ENCODE measurements at regions not wholly inside any gene's neighbourhood (a gene's known extent, or its start where the extent isn't known, plus 50 kb on each side); places are given as distances from the start of the nearest gene placed in this dataset.
"Not testable (repeated sequence)": the region's sequence is repeated elsewhere in the genome, so short reads cannot be mapped to it uniquely, and the experiment has no call there.

DNA sequence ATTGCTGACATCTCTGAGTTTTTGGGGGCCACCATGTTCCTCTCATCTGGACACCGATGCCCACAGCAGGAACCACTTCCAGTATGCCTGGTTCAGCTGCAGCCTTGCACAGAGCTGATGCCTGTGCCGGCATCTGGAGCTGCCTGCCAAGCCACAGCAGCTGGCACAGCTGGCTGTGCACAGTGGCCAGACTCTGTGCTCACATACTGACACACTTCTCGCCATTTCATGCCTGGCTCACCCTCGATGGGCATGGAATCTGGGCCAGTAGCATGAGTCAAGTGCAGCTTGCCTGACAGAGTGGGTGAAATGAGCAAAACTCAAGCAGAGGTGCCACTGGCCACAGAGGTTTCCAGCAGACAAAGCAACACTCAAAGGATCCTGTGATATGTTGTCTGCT lies 863.4 kb downstream of the DNAH5 start:
- ChIA-PET CTCF (no interaction called here), POLR2A (no interaction called here)
- H3K36me3 Mint-ChIP-seq (ENCODE audit: low read depth), result no peaks in the 10 kb centered on the region
- no peaks in the 10 kb centered on the region for H3K27me3 Mint-ChIP-seq
- H3K9me3 Mint-ChIP-seq, result peaks cover 12% of the 10 kb centered on the region
- no peaks in the 10 kb centered on the region for H3K4me1 Mint-ChIP-seq
- no peak for ATAC-seq (ENCODE audit: low read depth)
- intact Hi-C loops (cut with micrococcal nuclease), result no loop called here
- H3K27ac Mint-ChIP-seq, result no peak overlapping the region
- no peak overlapping the region for H3K4me3 Mint-ChIP-seq
- TF ChIP-seq, protein P1, sequence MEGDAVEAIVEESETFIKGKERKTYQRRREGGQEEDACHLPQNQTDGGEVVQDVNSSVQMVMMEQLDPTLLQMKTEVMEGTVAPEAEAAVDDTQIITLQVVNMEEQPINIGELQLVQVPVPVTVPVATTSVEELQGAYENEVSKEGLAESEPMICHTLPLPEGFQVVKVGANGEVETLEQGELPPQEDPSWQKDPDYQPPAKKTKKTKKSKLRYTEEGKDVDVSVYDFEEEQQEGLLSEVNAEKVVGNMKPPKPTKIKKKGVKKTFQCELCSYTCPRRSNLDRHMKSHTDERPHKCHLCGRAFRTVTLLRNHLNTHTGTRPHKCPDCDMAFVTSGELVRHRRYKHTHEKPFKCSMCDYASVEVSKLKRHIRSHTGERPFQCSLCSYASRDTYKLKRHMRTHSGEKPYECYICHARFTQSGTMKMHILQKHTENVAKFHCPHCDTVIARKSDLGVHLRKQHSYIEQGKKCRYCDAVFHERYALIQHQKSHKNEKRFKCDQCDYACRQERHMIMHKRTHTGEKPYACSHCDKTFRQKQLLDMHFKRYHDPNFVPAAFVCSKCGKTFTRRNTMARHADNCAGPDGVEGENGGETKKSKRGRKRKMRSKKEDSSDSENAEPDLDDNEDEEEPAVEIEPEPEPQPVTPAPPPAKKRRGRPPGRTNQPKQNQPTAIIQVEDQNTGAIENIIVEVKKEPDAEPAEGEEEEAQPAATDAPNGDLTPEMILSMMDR (IDR thresholded peaks at IDR 0.05), result no peak
- no peak for DNase-seq

DNA sequence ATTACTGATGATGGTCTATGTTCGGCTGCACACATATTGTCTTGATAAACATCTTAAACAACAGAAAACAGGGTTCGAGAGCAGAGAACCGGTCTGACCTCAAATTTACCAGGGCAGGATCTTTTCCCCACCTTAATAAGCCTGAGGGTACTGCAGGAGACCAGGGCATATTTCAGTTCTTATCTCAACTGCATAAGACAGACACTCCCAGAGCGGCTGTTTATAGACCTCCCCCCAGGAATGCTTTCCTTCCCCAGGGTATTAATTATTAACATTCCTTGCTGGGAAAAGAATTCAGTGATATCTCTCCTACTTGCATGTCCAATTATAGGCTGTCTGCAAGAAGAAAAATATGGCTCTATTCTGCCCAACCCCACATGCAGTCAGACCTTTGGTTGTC lies 871.6 kb downstream of the DNAH5 start:
- ATAC-seq (ENCODE audit: low read depth); H3K27ac Mint-ChIP-seq; H3K4me1 Mint-ChIP-seq; intact Hi-C loops (cut with micrococcal nuclease); H3K36me3 Mint-ChIP-seq (ENCODE audit: low read depth); DNase-seq; POLR2A ChIA-PET; CTCF ChIA-PET; H3K4me3 Mint-ChIP-seq; H3K27me3 Mint-ChIP-seq: not testable (repeated sequence)
- peaks cover 18% of the 10 kb centered on the region for H3K9me3 Mint-ChIP-seq

DNA sequence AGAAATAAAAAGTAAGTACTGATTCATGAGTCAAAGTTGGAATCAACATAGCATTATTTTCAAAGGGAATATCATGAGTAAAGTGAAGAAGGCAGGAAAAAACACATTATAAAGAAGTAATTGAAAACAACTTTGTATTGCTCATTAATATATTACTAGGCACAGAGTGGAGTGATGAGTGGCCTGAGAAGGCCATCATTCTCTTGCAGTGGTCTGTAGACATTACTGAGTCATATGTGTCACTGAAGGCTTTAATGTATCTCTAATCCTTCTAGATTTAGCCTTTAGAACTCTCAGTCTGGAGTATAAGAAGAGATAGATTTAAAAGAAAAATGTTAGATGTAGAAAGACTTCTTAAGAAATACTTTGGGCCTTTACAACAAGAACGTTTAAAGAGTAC lies 881.4 kb downstream of the DNAH5 start:
- ATAC-seq (ENCODE audit: low read depth), result no peak
- POLR2A ChIA-PET, result no interaction called here

DNA sequence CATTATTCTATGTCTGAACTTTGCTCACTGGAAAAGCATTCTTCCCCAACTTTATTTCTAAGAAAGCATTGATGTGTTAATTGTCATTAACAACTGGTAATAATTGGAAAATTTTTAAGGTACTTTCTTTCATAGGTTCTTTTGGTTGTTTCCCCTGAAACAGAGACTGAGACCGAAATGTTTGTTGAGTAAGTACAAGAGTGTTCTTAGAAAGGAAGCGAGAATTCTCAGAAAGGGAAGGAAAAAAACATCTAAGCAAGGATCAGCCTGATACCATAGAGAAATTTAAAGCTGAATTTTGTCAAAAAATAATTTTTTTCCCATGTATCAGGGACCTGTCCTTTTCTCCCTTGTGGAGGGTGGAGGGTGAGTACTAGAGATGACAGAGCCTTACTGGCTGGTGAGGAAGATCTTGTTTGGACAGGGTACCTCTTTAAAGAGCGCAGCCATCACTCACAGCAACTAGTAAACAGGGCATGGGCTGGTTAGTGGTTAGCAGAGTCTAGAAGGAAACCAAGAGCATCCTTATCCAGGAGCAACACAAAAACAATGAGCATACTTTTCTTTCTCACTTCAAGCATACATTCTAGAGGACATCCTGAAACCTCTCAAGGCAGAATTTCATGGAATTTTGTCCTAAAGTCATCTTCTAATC lies 898.5 kb downstream of the DNAH5 start:
- no peak for DNase-seq
- Mint-ChIP-seq H3K36me3 (ENCODE audit: low read depth) (no peaks in the 10 kb centered on the region), H3K27me3 (no peaks in the 10 kb centered on the region), H3K9me3 (peaks cover 11% of the 10 kb centered on the region), H3K4me1 (no peaks in the 10 kb centered on the region), H3K27ac (no peak overlapping the region), H3K4me3 (no peak overlapping the region)
- ChIA-PET POLR2A (no interaction called here), CTCF (no interaction called here)
- TF ChIP-seq, protein P1 (IDR thresholded peaks at IDR 0.05), result no peak
- ATAC-seq (ENCODE audit: low read depth), result no peak
- intact Hi-C loops (cut with micrococcal nuclease), result no loop called here

More for the DNA sequence above, 881.4 kb downstream of the DNAH5 start:
- TF ChIP-seq, protein P1 (IDR thresholded peaks at IDR 0.05), result no peak
- CTCF ChIA-PET, result no interaction called here
- no peak overlapping the region for H3K27ac Mint-ChIP-seq
- DNase-seq, result no peak
- intact Hi-C loops (cut with micrococcal nuclease), result no loop called here
- H3K4me3 Mint-ChIP-seq, result no peak overlapping the region
- no peaks in the 10 kb centered on the region for H3K27me3 Mint-ChIP-seq
- peaks cover 13% of the 10 kb centered on the region for H3K9me3 Mint-ChIP-seq
- H3K36me3 Mint-ChIP-seq (ENCODE audit: low read depth), result no peaks in the 10 kb centered on the region
- H3K4me1 Mint-ChIP-seq, result no peaks in the 10 kb centered on the region

DNA sequence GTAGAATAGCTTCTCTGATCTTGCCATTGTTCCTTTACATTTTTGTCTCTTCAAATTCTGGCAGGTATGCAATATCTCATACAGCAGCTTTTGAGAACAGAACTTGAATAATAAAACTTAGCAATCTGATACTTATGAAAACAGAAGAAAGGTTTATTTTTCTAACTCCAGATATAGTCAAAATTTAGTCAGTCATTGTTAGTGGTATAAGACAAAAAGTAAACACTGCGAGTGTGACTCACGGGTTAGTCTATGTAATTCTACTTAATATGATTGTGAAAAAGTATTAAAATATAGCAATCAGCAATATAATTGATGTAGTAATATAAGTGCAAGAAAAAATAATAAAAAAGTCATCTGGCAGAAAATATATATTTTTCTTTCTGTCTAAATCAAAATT lies 910.4 kb downstream of the DNAH5 start:
- intact Hi-C loops (cut with micrococcal nuclease), result no loop called here
- H3K27me3 Mint-ChIP-seq, result no peaks in the 10 kb centered on the region
- no peak overlapping the region for H3K4me3 Mint-ChIP-seq
- DNase-seq (no peak), ATAC-seq (ENCODE audit: low read depth) (no peak)
- TF ChIP-seq, protein P1 (IDR thresholded peaks at IDR 0.05), result no peak
- ChIA-PET POLR2A (no interaction called here), CTCF (no interaction called here)
- no peak overlapping the region for H3K27ac Mint-ChIP-seq
- H3K36me3 Mint-ChIP-seq (ENCODE audit: low read depth), result no peaks in the 10 kb centered on the region
- peaks cover 12% of the 10 kb centered on the region for H3K9me3 Mint-ChIP-seq
- H3K4me1 Mint-ChIP-seq, result no peaks in the 10 kb centered on the region

DNA sequence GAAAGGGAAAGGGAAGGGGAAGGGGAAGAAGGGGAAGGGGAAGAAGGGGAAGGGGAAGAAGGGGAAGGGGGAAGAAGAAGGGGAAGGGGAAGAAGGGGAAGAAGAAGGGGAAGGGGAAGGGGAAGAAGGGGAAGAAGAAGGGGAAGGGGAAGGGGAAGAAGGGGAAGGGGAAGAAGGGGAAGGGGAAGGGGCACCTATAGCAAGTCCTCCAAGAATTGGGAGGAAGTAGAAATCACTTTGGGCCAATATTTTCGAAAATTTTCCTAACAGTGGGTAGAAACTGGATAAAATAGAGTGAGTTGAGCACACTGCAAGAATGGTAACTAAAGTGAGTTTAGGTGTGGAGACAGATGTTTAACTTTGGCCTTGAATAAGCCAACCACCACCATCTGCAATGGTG lies 915.3 kb downstream of the DNAH5 start:
- H3K4me3 Mint-ChIP-seq, result no peak overlapping the region
- POLR2A ChIA-PET, result no interaction called here
- DNase-seq (no peak), ATAC-seq (ENCODE audit: low read depth) (no peak)
- H3K27me3 Mint-ChIP-seq, result no peaks in the 10 kb centered on the region
- TF ChIP-seq, protein P1 (IDR thresholded peaks at IDR 0.05), result no peak
- no peaks in the 10 kb centered on the region for H3K36me3 Mint-ChIP-seq (ENCODE audit: low read depth)
- no peak overlapping the region for H3K27ac Mint-ChIP-seq
- intact Hi-C loops (cut with micrococcal nuclease), result no loop called here
- CTCF ChIA-PET, result no interaction called here
- H3K9me3 Mint-ChIP-seq, result peaks cover 12% of the 10 kb centered on the region
- H3K4me1 Mint-ChIP-seq, result no peaks in the 10 kb centered on the region

All from activated B cell treated with CpG ODN at 0.5 μM for 24 hours (primary cell).